GM18519 (cell line): ENCODE measurements at regions not wholly inside any gene's neighbourhood (a gene's known extent, or its start where the extent isn't known, plus 50 kb on each side); places are given as distances from the start of the nearest gene placed in this dataset.
"Not testable (repeated sequence)": the region's sequence is repeated elsewhere in the genome, so short reads cannot be mapped to it uniquely, and the experiment has no call there.

Experiments
- ATAC-seq: cut with Tn5 transposase; IDR thresholded peaks from one replicate; pipeline ENCODE4 v1.9.1; 2021; ENCODE audit warnings: mild to moderate bottlenecking, moderate library complexity; ENCODE audit not compliant: unreplicated experiment, low FRiP score

DNA sequence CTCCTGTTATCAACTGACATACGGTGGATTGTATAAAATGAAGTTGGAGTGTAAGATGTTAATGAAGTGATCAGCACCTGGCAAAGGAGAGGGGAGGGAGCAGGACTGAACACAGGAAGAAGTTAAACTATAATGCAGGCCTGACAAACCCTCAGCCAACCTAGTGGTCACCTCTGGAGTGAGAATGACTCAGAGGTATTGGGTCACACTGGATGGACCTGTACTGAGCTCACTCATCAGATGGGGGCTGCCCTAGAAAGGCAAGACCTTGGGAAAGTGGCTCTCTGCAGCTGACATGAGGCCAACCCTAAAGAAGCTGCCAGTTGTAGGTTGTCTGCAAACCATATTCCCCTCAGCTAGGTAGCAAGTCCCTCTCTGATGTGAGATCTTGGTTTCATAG is 193.3 kb upstream of the HTR1E start:
- no peak for ATAC-seq

GRCh38 chr6:86738078-86738477 is 199.2 kb upstream of the HTR1E start:
- ATAC-seq, result no peak

GRCh38 chr6:86731631-86732030 is 205.7 kb upstream of the HTR1E start:
- ATAC-seq, result not testable (repeated sequence)

DNA sequence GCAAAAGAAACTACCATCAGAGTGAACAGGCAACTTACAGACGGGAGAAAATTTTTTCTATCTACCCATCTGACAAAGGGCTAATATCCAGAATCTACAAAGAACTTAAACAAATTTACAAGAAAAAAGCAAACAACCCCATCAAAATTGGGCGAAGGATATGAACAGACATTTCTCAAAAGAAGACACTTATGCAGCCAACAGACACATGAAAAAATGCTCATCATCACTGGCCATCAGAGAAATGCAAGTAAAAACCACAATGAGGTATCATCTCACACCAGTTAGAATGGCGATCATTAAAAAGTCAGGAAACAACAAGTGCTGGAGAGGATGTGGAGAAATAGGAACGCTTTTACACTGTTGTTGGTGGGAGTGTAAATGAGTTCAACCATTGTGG is 206.6 kb upstream of the HTR1E start:
- not testable (repeated sequence) for ATAC-seq

GRCh38 chr6:86730216-86730615 is 207.1 kb upstream of the HTR1E start:
- ATAC-seq, result no peak

DNA sequence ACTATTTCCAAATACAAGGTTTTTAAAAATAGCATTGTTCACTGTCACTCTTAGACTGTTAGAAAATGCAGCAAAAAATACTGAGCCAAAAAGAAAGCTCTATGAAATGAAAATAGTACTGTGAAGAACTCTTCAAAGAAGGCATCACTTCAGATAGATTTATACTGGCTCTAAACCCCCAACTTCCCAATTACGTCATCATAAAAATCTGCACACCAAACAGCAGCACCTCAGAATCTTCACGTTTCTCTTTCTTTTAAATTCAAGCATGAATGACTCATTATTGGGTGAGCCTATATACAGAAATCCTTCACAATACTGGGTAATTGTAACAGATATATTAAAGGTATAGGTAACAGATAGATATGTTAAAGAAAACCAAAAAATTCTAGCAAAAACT is 208.4 kb upstream of the HTR1E start:
- no peak for ATAC-seq

DNA sequence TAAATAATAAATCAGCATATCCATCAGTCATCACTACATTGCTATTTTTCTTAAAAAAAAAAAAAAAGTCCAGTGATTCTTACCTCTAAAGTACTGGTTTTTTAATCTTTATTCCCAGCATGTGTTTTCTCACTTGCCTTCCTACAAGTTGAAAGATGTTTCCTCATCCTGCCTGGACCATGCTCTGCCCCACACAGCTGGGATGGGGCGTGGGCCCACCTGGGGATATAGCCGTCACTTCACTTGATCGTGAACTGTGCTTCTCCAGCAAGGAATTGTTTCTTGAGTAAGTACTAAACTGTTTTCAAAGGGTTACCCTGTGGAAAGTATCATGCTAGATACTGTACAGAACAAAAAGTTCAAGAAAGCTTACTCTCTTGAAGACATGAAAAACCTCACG is 212.6 kb upstream of the HTR1E start:
- no peak for ATAC-seq

DNA sequence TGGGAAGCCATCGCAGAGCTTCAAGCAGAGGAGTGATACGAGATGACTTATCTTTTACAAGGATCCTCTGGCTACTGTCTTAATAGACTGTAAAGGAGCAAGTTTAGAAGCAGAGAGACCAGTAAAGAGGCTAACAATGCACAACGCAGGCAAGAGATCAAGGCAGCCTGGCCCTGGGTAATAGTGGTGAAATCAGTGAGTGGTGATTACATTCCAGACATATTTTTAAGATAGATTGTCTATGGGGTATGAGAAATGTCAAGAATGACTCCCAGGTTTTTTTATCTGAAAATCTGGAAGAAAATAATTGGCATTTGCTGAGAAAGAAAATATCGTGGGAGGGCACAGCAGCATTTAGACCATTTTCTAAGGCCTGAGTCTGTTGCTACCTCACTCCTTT is 213.6 kb upstream of the HTR1E start:
- no peak for ATAC-seq

DNA sequence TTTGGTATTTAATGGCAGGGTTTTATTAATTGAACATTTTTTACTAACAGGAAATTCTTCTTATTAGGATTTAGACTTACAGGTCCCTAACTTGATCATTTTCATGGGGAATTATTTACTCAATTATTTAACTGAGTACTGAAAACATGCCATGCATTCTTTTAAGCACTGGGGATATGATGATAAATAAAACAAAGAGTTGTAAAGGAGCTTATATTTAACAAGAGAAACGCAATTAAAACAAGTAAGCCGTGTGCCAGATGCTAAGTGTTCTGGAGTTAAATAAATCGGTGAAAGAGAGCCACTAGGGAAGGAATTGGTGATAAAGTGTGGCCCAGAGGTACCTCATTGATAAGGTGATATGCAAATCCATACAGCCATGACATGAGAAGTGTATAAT is 214.2 kb upstream of the HTR1E start:
- ATAC-seq, result no peak

GRCh38 chr6:86722131-86722530 is 215.2 kb upstream of the HTR1E start:
- ATAC-seq, result no peak

DNA sequence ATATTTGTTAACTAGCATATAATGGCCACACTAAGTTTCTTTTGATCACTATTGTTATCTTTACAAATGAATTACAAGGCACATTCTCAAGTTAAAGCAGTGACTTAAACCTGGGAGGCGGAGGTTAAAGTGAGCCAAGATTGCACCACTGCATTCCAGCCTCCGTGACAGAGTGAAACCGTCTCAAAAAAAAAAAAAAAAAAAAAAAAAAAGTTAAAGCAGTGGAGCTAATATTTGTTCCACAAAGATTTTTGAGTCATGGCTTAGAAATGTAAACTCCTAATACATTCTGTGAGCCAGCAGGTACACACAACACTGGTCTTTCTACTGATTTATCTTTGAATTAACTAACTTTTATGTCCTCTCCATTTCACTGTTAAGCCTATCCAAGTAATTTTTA is 221.7 kb upstream of the HTR1E start:
- ATAC-seq, result no peak

- no peak for ATAC-seq
Measured at GRCh38 chr6:86712039-86712438, 225.3 kb upstream of the HTR1E start.

GRCh38 chr6:86707545-86708120 is 229.7 kb upstream of the HTR1E start:
- no peak for ATAC-seq

DNA sequence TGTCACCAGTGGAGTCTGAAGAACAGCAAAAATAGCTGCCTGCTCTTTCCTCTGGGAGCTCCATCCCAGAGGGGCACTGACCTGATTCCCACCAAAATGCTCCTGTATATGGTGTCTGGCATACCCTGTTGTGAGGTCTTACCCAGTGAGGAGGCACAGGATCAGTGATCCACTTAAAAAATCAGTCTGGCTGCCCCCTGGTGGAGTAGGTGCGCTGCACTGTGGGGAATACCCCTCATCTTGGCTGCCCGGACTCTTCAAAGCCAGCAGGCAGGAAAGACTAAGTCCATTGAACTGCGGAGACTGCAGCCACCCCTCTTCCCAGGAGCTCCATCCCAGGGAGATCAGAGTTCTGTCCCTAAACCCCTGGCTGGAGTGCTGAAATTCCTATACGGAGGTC is 230.9 kb upstream of the HTR1E start:
- no peak for ATAC-seq

GRCh38 chr6:86701228-86701627 is 236.1 kb upstream of the HTR1E start:
- not testable (repeated sequence) for ATAC-seq

DNA sequence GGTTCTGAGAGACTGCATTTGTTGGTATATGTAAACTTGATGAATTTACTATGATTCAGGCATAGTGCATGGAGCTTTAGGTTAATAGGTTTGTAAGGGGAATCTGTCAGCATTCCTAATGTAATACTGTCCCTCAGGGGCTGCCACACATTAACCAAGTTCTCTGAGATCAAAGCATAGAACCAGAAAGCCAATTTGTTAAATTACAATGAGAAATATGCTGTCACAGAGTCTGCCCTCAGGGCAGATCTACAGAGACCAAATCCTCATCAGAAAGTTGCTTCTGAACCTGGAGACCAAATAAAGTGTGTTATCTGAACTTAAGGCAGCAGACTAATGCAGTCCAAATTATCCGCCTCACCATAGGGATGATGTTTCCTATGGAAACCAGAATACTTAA is 250.8 kb upstream of the HTR1E start:
- no peak for ATAC-seq

GRCh38 chr6:86685230-86685797 is 252.0 kb upstream of the HTR1E start:
- no peak for ATAC-seq

- ATAC-seq, result no peak
Measured at GRCh38 chr6:86683132-86683908, 254.0 kb upstream of the HTR1E start.

GRCh38 chr6:86682297-86682696 is 255.0 kb upstream of the HTR1E start:
- no peak for ATAC-seq

DNA sequence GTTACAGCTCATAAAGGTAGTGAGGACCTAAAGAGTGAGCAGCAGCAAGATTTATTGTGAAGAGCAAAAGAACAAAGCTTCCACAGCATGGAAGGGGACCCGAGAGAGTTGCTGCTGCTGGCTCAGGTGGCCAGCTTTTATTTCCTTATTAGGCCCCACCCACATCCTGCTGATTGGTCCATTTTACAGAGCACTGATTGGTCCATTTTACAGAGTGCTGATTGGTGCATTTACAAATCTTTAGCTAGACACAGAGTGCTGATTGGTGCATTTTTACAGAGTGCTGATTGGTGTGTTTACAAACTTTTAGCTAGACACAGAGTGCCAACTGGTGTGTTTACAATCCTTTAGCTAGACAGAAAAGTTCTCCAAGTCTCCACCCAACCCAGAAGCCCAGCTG is 256.2 kb upstream of the HTR1E start:
- not testable (repeated sequence) for ATAC-seq

- ATAC-seq, result not testable (repeated sequence)
Measured at GRCh38 chr6:86672125-86672524, 265.2 kb upstream of the HTR1E start.

DNA sequence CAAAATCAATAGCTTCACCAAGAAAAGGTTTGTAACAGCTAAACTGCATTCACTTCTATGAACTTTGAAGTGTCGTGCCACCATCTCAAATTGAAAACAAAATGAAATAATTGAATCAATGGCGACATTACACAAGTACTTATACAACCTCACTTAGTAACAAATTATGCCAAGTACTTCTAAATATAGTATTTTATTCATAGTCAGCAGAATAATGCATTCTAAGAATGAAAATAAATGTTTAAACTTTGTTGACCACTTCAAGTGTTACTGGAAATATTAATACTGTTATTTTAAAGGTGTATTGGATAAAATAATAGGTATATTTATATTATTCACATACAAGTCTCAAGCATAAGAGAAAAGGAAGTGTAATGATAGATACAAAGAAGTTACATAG is 280.1 kb upstream of the HTR1E start:
- no peak for ATAC-seq
